ENCODE measurements at regions not wholly inside any gene's neighbourhood (a gene's known extent, or its start where the extent isn't known, plus 50 kb on each side); places are given as distances from the start of the nearest gene placed in this dataset.

DNA sequence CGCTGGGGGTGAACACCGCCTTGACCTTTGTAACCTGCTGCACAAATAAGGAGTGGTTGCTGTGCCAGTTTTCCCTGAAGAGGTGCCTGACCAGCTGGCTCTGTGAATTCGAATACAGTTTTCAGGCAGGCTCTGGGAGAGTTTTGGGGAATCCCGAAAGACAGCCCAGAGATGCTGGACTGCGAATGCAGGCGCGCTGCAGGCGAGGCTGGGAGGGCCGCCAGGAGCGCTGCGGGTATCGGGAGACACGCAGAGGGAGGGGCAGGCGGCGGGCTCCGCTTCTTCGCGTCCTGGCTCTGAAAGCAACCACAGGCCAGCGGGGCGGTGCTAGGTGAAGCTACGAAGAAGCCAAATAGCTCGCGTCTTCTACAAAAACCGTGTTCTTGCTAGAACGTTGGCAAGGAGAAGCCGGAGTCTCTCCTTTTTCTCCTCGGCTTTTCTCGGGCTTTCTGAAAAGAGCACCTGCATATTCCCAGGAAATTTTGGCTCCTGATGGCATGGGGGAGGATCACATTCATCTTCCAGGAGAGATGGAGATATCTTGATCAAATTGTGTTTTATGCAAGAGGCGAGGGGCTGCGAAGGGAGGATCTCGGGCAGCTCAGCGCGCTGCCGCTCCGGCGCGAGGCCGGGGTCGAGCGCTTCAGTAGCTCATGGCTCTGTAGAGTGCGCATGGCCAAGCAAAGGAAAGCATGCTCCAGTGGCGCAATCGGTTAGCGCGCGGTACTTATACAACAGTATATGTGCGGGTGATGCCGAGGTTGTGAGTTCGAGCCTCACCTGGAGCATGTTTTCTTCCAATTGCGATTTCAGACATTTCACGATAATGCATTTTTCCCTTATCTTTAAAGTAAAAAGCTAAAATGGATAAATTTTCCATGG lies 158.1 kb upstream of the ZNF184 start:
- Histone ChIP-seq H3K27ac (ENCODE audit: extremely low read length, insufficient read depth, low read length) (no peak overlapping the region), H3K79me2 (ENCODE audit: insufficient read depth, low read length) (no peaks in the 10 kb centered on the region), H3K4me2 (ENCODE audit: low read depth, low read length) (peak overlapping the region; percentile 79), H3K9me3 (ENCODE audit: low read length) (no peaks in the 10 kb centered on the region), H3K27me3 (ENCODE audit: control insufficient read depth in 1 of 2, insufficient read depth in 2 of 2, low read length in 2 of 2) (peaks cover 0 to 5% of the 10 kb centered on the region in 2 experiments; a peak in 3 of 5 replicates), H3K4me3 (replicated peaks in 1 of 3; ENCODE audit: insufficient read depth in 1 of 3, low read depth in 2 of 3, low read length in 3 of 3) (peak overlapping the region; percentile 48 to 66 (median 55)), H3K9ac (ENCODE audit: insufficient read depth, low read depth, low read length) (0 out of 2 replicates have a peak overlapping the region, but pooled peaks have one; percentile 1), H2AFZ (ENCODE audit: low read length) (peak overlapping the region; percentile 88), H3K36me3 (replicated peaks in 1 of 2; ENCODE audit: control insufficient read depth in 1 of 2, insufficient read depth in 2 of 2, low read length in 2 of 2) (no peaks in the 10 kb centered on the region), H3K4me1 (ENCODE audit: insufficient read depth, low read length) (peaks cover 20% of the 10 kb centered on the region), H4K20me1 (ENCODE audit: insufficient read depth, low read length) (no peaks in the 10 kb centered on the region)
- ChIA-PET CTCF (ENCODE audit: low intra/inter-chr PET ratio, low total read pairs) (no interaction called here), POLR2A (interaction anchor here (1.1 kb wide), 1 partner anchor 179 kb away, joined by 3 read pairs; a partner anchor contains a TSS)
- BruUV-seq (replicated peaks) = no TSS peak
- FAIRE-seq (peak; percentile 52), ATAC-seq (peak; percentile 94), DNase-seq (ENCODE audit: low spot score) (peak; percentile 74)
- in situ Hi-C loops (cut with HindIII; ENCODE audit: extremely low pct_ligation_motif_present, low pct_unique_long_range_greater_than_20kb) (no loop called here), intact Hi-C loops (cut with micrococcal nuclease; ENCODE audit: unreplicated experiment) (loop anchor here (1.0 kb wide), 1 partner anchor 41 kb away; no protein-coding TSS in a partner anchor)
- WGBS (ENCODE audit: low lambda C conversion rate) = 7% methylated on average over 35 of the region's 51 CpGs
- TF ChIP-seq, protein P1, sequence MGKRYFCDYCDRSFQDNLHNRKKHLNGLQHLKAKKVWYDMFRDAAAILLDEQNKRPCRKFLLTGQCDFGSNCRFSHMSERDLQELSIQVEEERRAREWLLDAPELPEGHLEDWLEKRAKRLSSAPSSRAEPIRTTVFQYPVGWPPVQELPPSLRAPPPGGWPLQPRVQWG (CRISPR knock-in tag; IDR thresholded peaks at IDR 0.05; ENCODE audit: borderline replicate concordance, low read depth) = no peak
- TF ChIP-seq PHB2 (IDR thresholded peaks at IDR 0.05; ENCODE audit: partially characterized antibody) (no peak), ZNF33B (CRISPR knock-in tag; IDR thresholded peaks at IDR 0.05) (peak; percentile 76; the same call in 1 of the 2 replicates), SPEN (CRISPR knock-in tag; IDR thresholded peaks at IDR 0.05; ENCODE audit: low read depth) (peak; percentile 88; the same call in 1 of the 2 replicates), JUND (CRISPR knock-in tag; IDR thresholded peaks at IDR 0.05) (peak; percentile 49; the same call in 1 of the 2 replicates), MAFG (CRISPR knock-in tag; IDR thresholded peaks at IDR 0.05) (peak; percentile 33; the same call in 1 of the 2 replicates), ZNF564 (CRISPR knock-in tag; IDR thresholded peaks at IDR 0.05) (0 out of 2 replicates have a peak, but pooled peaks have one; percentile 81), ZNF790 (CRISPR knock-in tag; IDR thresholded peaks at IDR 0.05; ENCODE audit: borderline replicate concordance) (peak; percentile 67; the same call in 1 of the 2 replicates), REL (CRISPR knock-in tag; conservative IDR thresholded peaks at IDR 0.05) (peak; percentile 70; the same call in 1 of the 2 replicates), ARNT (IDR thresholded peaks at IDR 0.05) (no peak), RAD21 (CRISPR knock-in tag; IDR thresholded peaks at IDR 0.05) (no peak), SMARCC2 (IDR thresholded peaks at IDR 0.05) (no peak), MIER3 (CRISPR knock-in tag; IDR thresholded peaks at IDR 0.05; ENCODE audit: borderline replicate concordance) (peak; percentile 81; the same call in 1 of the 2 replicates), DPF2 (CRISPR knock-in tag; IDR thresholded peaks at IDR 0.05; ENCODE audit: borderline replicate concordance, low read depth) (peak; percentile 47; the same call in 1 of the 2 replicates), KAT8 (CRISPR knock-in tag; IDR thresholded peaks at IDR 0.05) (peak; percentile 81)
- TF ChIP-seq, protein P2, sequence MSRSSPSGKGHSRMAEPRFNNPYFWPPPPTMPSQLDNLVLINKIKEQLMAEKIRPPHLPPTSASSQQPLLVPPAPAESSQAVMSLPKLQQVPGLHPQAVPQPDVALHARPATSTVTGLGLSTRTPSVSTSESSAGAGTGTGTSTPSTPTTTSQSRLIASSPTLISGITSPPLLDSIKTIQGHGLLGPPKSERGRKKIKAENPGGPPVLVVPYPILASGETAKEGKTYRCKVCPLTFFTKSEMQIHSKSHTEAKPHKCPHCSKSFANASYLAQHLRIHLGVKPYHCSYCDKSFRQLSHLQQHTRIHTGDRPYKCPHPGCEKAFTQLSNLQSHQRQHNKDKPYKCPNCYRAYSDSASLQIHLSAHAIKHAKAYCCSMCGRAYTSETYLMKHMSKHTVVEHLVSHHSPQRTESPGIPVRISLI (CRISPR knock-in tag; IDR thresholded peaks at IDR 0.05; ENCODE audit: borderline replicate concordance) = peak; percentile 35; the same call in 1 of the 2 replicates
- TF ChIP-seq, protein P3, sequence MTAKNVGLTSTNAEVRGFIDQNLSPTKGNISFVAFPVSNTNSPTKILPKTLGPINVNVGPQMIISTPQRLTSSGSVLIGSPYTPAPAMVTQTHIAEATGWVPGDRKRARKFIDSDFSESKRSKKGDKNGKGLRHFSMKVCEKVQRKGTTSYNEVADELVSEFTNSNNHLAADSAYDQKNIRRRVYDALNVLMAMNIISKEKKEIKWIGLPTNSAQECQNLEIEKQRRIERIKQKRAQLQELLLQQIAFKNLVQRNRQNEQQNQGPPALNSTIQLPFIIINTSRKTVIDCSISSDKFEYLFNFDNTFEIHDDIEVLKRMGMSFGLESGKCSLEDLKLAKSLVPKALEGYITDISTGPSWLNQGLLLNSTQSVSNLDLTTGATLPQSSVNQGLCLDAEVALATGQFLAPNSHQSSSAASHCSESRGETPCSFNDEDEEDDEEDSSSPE (CRISPR knock-in tag; IDR thresholded peaks at IDR 0.05) = peak; percentile 95
- TF ChIP-seq, protein P4, sequence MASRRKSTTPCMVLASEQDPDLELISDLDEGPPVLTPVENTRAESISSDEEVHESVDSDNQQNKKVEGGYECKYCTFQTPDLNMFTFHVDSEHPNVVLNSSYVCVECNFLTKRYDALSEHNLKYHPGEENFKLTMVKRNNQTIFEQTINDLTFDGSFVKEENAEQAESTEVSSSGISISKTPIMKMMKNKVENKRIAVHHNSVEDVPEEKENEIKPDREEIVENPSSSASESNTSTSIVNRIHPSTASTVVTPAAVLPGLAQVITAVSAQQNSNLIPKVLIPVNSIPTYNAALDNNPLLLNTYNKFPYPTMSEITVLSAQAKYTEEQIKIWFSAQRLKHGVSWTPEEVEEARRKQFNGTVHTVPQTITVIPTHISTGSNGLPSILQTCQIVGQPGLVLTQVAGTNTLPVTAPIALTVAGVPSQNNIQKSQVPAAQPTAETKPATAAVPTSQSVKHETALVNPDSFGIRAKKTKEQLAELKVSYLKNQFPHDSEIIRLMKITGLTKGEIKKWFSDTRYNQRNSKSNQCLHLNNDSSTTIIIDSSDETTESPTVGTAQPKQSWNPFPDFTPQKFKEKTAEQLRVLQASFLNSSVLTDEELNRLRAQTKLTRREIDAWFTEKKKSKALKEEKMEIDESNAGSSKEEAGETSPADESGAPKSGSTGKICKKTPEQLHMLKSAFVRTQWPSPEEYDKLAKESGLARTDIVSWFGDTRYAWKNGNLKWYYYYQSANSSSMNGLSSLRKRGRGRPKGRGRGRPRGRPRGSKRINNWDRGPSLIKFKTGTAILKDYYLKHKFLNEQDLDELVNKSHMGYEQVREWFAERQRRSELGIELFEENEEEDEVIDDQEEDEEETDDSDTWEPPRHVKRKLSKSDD (CRISPR knock-in tag; IDR thresholded peaks at IDR 0.05; ENCODE audit: low read depth) = peak; percentile 88

All from HepG2 (cell line).